ENCODE measurements at regions not wholly inside any gene's neighbourhood (a gene's known extent, or its start where the extent isn't known, plus 50 kb on each side); places are given as distances from the start of the nearest gene placed in this dataset.

- no peak overlapping the region for H3K27ac ChIP-seq (ENCODE audit: insufficient read depth, low read length)
- no peak overlapping the region for H3K18ac ChIP-seq (ENCODE audit: low read depth, low read length)
- 0% methylated on average over 1 of the region's 6 CpGs; no CpG with 5 or more reads in 1 of the 2 experiments for WGBS, 2 experiments (ENCODE audit: extremely low coverage in 2 of 2, insufficient read length in 1 of 2)
- H2AK5ac ChIP-seq (ENCODE audit: low read depth, low read length) = no peak overlapping the region
- no peak overlapping the region for H4K91ac ChIP-seq (ENCODE audit: insufficient read depth, low read depth, low read length)
- in situ Hi-C loops (cut with MboI; ENCODE audit: low sequenced_read_pairs) = no loop called here
- ChIA-PET POLR2A (ENCODE audit: unreplicated experiment) (no interaction called here), CTCF (no interaction called here)
- no peak overlapping the region for H4K5ac ChIP-seq (ENCODE audit: low read depth, low read length)
- no peak overlapping the region for H3K9ac ChIP-seq (ENCODE audit: low read depth, low read length)
- dilution Hi-C loops (cut with HindIII; ENCODE audit: low sequenced_read_pairs, unreplicated experiment) = no loop called here
- H3K27me3 ChIP-seq (ENCODE audit: control insufficient read depth, insufficient read depth, low read length) = no peaks in the 10 kb centered on the region
- no peak overlapping the region for H2BK120ac ChIP-seq (ENCODE audit: low read depth, low read length)
- peaks cover 31% of the 10 kb centered on the region for H3K9me3 ChIP-seq (ENCODE audit: control insufficient read depth, insufficient read depth, low read length)
- no peak overlapping the region for H3K56ac ChIP-seq (ENCODE audit: extremely low read depth, insufficient read depth, low read length)
- no TSS peak for BruUV-seq (replicated peaks)
- no peak overlapping the region for H2AFZ ChIP-seq (replicated peaks; ENCODE audit: low read length, poor library complexity)
- H2BK15ac ChIP-seq (ENCODE audit: low read depth, low read length) = no peak overlapping the region
- no peaks in the 10 kb centered on the region for H3K4me1 ChIP-seq (ENCODE audit: control insufficient read depth, insufficient read depth, low read length)
- DNase-seq (no peak), ATAC-seq (ENCODE audit: low read depth) (no peak)
- intact Hi-C loops (cut with micrococcal nuclease) = no loop called here
- no peak overlapping the region for H2AK9ac ChIP-seq (replicated peaks; ENCODE audit: low read depth, low read length, poor library complexity)
- H3K14ac ChIP-seq (replicated peaks; ENCODE audit: low read depth, low read length) = no peak overlapping the region
- H3K36me3 ChIP-seq (ENCODE audit: control insufficient read depth, insufficient read depth, low read length) = no peaks in the 10 kb centered on the region
- H3K79me1 ChIP-seq (ENCODE audit: low read depth in 1 of 2, low read length in 2 of 2) = no peaks in the 10 kb centered on the region
- H3K9me1 ChIP-seq (ENCODE audit: insufficient read depth, low read length) = no peaks in the 10 kb centered on the region
- H2BK5ac ChIP-seq (ENCODE audit: low read depth, low read length, poor library complexity, severe bottlenecking) = no peak overlapping the region
- H4K20me1 ChIP-seq (ENCODE audit: insufficient read depth, low read length) = no peaks in the 10 kb centered on the region
- H4K8ac ChIP-seq (ENCODE audit: low read depth in 2 of 2, low read length in 2 of 2) = no peak overlapping the region
- H3K4me2 ChIP-seq (ENCODE audit: low read depth, low read length) = no peak overlapping the region
- H2BK20ac ChIP-seq (ENCODE audit: low read depth, low read length) = no peak overlapping the region
- H3K4me3 ChIP-seq (ENCODE audit: insufficient read depth, low read depth, low read length) = no peak overlapping the region
- no peak overlapping the region for H3K4ac ChIP-seq (ENCODE audit: low read depth, low read length)
- TF ChIP-seq RFX5 (IDR thresholded peaks at IDR 0.05; ENCODE audit: low read depth, low read length) (no peak), CTCF (conservative IDR thresholded peaks at IDR 0.05; ENCODE audit: low read depth, low read length) (no peak), POLR2A (IDR thresholded peaks at IDR 0.05; ENCODE audit: low read depth, low read length) (no peak), CHD1 (IDR thresholded peaks at IDR 0.05; ENCODE audit: low read depth, low read length) (no peak), MAFK (IDR thresholded peaks at IDR 0.05; ENCODE audit: low read depth, low read length) (no peak), MXI1 (IDR thresholded peaks at IDR 0.05; ENCODE audit: borderline replicate concordance, low read depth, low read length) (no peak), SMC3 (IDR thresholded peaks at IDR 0.05; ENCODE audit: low read depth, low read length) (no peak), BHLHE40 (IDR thresholded peaks at IDR 0.05; ENCODE audit: low read depth, low read length) (no peak), FOS (IDR thresholded peaks at IDR 0.05; ENCODE audit: low read depth, low read length) (no peak), RAD21 (IDR thresholded peaks at IDR 0.05; ENCODE audit: low read length) (no peak), ELK1 (IDR thresholded peaks at IDR 0.05; ENCODE audit: borderline replicate concordance, low read depth, low read length) (no peak), USF2 (IDR thresholded peaks at IDR 0.05; ENCODE audit: low read depth, low read length) (no peak), MAZ (IDR thresholded peaks at IDR 0.05; ENCODE audit: borderline replicate concordance, low read depth, low read length) (no peak), NFE2L2 (IDR thresholded peaks at IDR 0.05; ENCODE audit: low read depth, low read length) (no peak)
- no peak overlapping the region for H3K23ac ChIP-seq (ENCODE audit: low read depth, low read length)
Measured at GRCh38 chr20:60760256-60761000, 491.6 kb upstream of the CDH4 start.
